GM18858 (cell line): ENCODE measurements at regions not wholly inside any gene's neighbourhood (a gene's known extent, or its start where the extent isn't known, plus 50 kb on each side); places are given as distances from the start of the nearest gene placed in this dataset.

Experiments
- ATAC-seq: cut with Tn5 transposase; IDR thresholded peaks from one replicate; pipeline ENCODE4 v1.9.1; 2021; ENCODE audit not compliant: unreplicated experiment

GRCh38 chr6:62480544-62480943, 194.5 kb upstream of the KHDRBS2 start:
- no peak for ATAC-seq

- ATAC-seq: no peak
These were observed 193.7 kb upstream of the KHDRBS2 start for GRCh38 chr6:62479697-62480220.

GRCh38 chr6:62474793-62475192, 188.8 kb upstream of the KHDRBS2 start:
- no peak for ATAC-seq

- ATAC-seq: no peak
These were observed 180.6 kb upstream of the KHDRBS2 start for GRCh38 chr6:62466607-62467006.

- ATAC-seq: no peak
These were observed 179.2 kb upstream of the KHDRBS2 start for GRCh38 chr6:62465206-62465605.

GRCh38 chr6:62452586-62452985, 166.6 kb upstream of the KHDRBS2 start:
- ATAC-seq: no peak

- ATAC-seq: no peak
These were observed 160.8 kb upstream of the KHDRBS2 start for GRCh38 chr6:62446647-62447316.

- no peak for ATAC-seq
These were observed 159.5 kb upstream of the KHDRBS2 start for GRCh38 chr6:62445521-62445920.

- no peak for ATAC-seq
These were observed 155.2 kb upstream of the KHDRBS2 start for GRCh38 chr6:62441182-62441581.

GRCh38 chr6:62429781-62430180, 143.8 kb upstream of the KHDRBS2 start:
- no peak for ATAC-seq

- no peak for ATAC-seq
These were observed 114.7 kb upstream of the KHDRBS2 start for GRCh38 chr6:62400521-62401259.

- no peak for ATAC-seq
These were observed 107.6 kb upstream of the KHDRBS2 start for GRCh38 chr6:62393608-62394007.

GRCh38 chr6:62392291-62392690, 106.3 kb upstream of the KHDRBS2 start:
- no peak for ATAC-seq

- no peak for ATAC-seq
These were observed 105.3 kb upstream of the KHDRBS2 start for GRCh38 chr6:62391358-62391757.

GRCh38 chr6:62390401-62390800, 104.4 kb upstream of the KHDRBS2 start:
- ATAC-seq: peak; percentile 50

GRCh38 chr6:62371453-62372210, 85.6 kb upstream of the KHDRBS2 start:
- no peak for ATAC-seq

GRCh38 chr6:62367601-62368000, 81.6 kb upstream of the KHDRBS2 start:
- peak; percentile 100 for ATAC-seq

- no peak for ATAC-seq
These were observed 76.1 kb upstream of the KHDRBS2 start for GRCh38 chr6:62362097-62362496.

- ATAC-seq: no peak
These were observed 71.8 kb upstream of the KHDRBS2 start for GRCh38 chr6:62357835-62358234.

GRCh38 chr6:62354261-62354660, 68.2 kb upstream of the KHDRBS2 start:
- no peak for ATAC-seq

- no peak for ATAC-seq
These were observed 60.1 kb upstream of the KHDRBS2 start for GRCh38 chr6:62345962-62346689.
